ENCODE measurements at regions not wholly inside any gene's neighbourhood (a gene's known extent, or its start where the extent isn't known, plus 50 kb on each side); places are given as distances from the start of the nearest gene placed in this dataset.

GRCh38 chr4:35689870-35690269 lies 554.4 kb downstream of the ARAP2 start:
- no peak for DNase-seq (ENCODE audit: low read depth, low spot score)
- no peak overlapping the region for H3K4me3 ChIP-seq (ENCODE audit: low read depth, low read length)
- CTCF ChIA-PET = no interaction called here
- POLR2A ChIA-PET = no interaction called here
- no peak for TF ChIP-seq CTCF (IDR thresholded peaks at IDR 0.05; ENCODE audit: insufficient read depth, low read length, missing control alignments)

DNA sequence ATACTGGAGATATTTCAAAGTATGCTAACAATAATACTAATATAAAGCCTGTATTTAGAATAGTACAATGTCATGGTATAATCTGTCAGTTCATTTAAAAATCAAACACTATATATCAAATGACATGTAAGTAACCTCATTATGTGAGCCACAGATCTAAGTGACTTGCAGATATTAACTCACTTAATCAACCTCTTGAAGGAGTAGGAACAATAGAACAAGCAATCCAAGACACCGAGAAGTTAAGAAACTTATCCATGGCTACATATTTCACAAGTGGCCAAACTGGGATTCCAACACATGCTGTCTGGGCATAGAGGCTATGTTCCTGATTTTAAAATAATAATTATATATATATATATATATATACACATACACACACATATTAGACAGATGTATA lies 554.0 kb downstream of the ARAP2 start:
- no peak for TF ChIP-seq CTCF (IDR thresholded peaks at IDR 0.05; ENCODE audit: insufficient read depth, low read length, missing control alignments)
- DNase-seq (ENCODE audit: low read depth, low spot score) = no peak
- ChIA-PET POLR2A (no interaction called here), CTCF (no interaction called here)
- no peak overlapping the region for H3K4me3 ChIP-seq (ENCODE audit: low read depth, low read length)

DNA sequence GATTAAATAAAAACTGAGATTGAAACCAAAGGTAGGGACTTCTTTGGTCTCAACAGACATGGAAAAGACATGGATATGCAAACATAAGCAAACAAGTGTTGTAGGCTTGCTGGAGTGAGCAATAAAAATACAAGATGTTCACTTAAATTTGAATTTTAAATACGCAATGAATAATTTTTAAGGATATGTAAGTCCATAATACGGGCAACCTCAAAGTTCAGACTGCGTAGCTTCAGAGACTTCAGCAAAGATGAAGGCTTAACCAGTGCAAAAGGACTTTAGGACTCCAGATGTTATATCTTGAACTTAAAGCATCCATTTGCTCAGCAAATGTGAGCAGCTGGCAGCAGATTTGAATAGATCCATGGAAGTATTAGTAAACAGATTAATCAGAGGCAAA lies 549.3 kb downstream of the ARAP2 start:
- ChIA-PET POLR2A (no interaction called here), CTCF (no interaction called here)

DNA sequence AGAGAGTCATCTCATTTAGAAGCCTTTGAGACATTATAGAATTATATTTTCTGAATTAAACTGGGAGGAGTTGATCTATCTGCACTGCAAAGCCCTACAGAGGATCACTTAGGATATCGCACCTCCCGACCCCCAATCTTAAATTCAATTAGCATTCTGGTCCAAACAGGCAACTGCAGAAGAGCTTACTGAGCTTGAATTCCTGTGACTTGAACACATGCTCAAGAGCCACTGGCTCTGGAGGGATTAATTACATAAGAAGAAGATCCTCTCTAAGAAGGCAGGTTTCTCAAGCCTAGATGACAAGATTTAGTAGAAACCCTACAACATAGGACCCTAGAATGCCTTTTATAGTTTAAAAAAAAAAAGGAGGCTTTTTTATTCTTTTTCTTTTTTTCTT lies 548.9 kb downstream of the ARAP2 start:
- TF ChIP-seq CTCF (IDR thresholded peaks at IDR 0.05; ENCODE audit: insufficient read depth, low read length, missing control alignments) = no peak
- CTCF ChIA-PET = no interaction called here

More for the DNA sequence above, 549.3 kb downstream of the ARAP2 start:
- no peak for TF ChIP-seq CTCF (IDR thresholded peaks at IDR 0.05; ENCODE audit: insufficient read depth, low read length, missing control alignments)
- no peak for DNase-seq (ENCODE audit: low read depth, low spot score)
- H3K4me3 ChIP-seq (ENCODE audit: low read depth, low read length) = no peak overlapping the region

GRCh38 chr4:35697210-35697736 lies 547.0 kb downstream of the ARAP2 start:
- H3K4me3 ChIP-seq (ENCODE audit: low read depth, low read length) = no peak overlapping the region
- TF ChIP-seq CTCF (IDR thresholded peaks at IDR 0.05; ENCODE audit: insufficient read depth, low read length, missing control alignments) = no peak
- ChIA-PET CTCF (no interaction called here), POLR2A (no interaction called here)
- DNase-seq (ENCODE audit: low read depth, low spot score) = no peak

More for the DNA sequence above, 548.9 kb downstream of the ARAP2 start:
- POLR2A ChIA-PET = no interaction called here
- H3K4me3 ChIP-seq (ENCODE audit: low read depth, low read length) = no peak overlapping the region
- no peak for DNase-seq (ENCODE audit: low read depth, low spot score)

DNA sequence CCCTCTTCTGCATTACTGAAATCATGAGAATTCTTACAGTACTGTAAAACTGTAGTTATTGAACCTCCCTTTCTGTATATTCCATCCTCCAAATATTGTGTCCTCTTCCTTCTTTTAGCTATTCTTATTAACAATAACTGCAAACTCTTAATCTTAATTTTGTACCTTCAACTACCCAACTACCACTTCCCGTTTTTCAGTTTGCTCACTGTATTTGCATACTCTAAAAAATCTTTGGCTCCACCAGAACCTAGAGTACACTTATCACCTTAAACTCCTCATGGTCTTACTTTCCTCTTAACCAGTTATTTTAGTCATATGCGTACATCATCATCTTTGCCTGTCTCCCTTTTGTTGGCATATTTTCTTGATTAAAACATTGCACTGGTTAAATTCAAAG lies 543.7 kb downstream of the ARAP2 start:
- no peak overlapping the region for H3K4me3 ChIP-seq (ENCODE audit: low read depth, low read length)
- TF ChIP-seq CTCF (IDR thresholded peaks at IDR 0.05; ENCODE audit: insufficient read depth, low read length, missing control alignments) = no peak
- CTCF ChIA-PET = no interaction called here
- DNase-seq (ENCODE audit: low read depth, low spot score) = no peak
- POLR2A ChIA-PET = interaction anchor here (0.7 kb wide), 1 partner anchor 24 kb away, joined by 5 read pairs; no protein-coding TSS in a partner anchor
